H9 (cell line): ENCODE measurements at regions not wholly inside any gene's neighbourhood (a gene's known extent, or its start where the extent isn't known, plus 50 kb on each side); places are given as distances from the start of the nearest gene placed in this dataset.

ENCODE experiments used
- DNase-seq: peaks from one replicate; pipeline ENCODE4 v3.0.0-alpha.2; 2017
- H2AFZ ChIP-seq: one replicate; pipeline ENCODE4 v1.6.1; 2013; ENCODE audit warnings: mild to moderate bottlenecking, low read length, control low read depth, moderate library complexity
- H2AK5ac ChIP-seq: 2 replicates; pipeline ENCODE4 v1.6.1; 2013; ENCODE audit warnings: low read length, control low read depth, mixed read lengths; ENCODE audit not compliant: insufficient read length
- H2BK120ac ChIP-seq: one replicate; pipeline ENCODE4 v1.6.1; 2013; ENCODE audit warnings: low read depth, mild to moderate bottlenecking, low read length, control low read depth, inconsistent platforms; ENCODE audit not compliant: poor library complexity, severe bottlenecking
- H2BK12ac ChIP-seq: 2 replicates; pipeline ENCODE4 v1.6.1; 2013; ENCODE audit warnings: low read length, control low read depth, mixed read lengths, low read depth; ENCODE audit not compliant: insufficient read length
- H2BK15ac ChIP-seq: 2 replicates; pipeline ENCODE4 v1.6.1; 2013; ENCODE audit warnings: low read depth, low read length, control low read depth
- H2BK20ac ChIP-seq: one replicate; pipeline ENCODE4 v1.6.1; 2013; ENCODE audit warnings: low read depth, mild to moderate bottlenecking, low read length, control low read depth, inconsistent platforms; ENCODE audit not compliant: poor library complexity, severe bottlenecking
- H2BK5ac ChIP-seq: 2 replicates; pipeline ENCODE4 v1.6.1; 2013; ENCODE audit warnings: low read length, control low read depth, mixed read lengths; ENCODE audit not compliant: insufficient read length
- H3K14ac ChIP-seq: 2 replicates; pipeline ENCODE4 v1.6.1; 2013; ENCODE audit warnings: low read length, control low read depth; ENCODE audit not compliant: insufficient read depth
- H3K18ac ChIP-seq: 2 replicates; pipeline ENCODE4 v1.6.1; 2013; ENCODE audit warnings: low read depth, mild to moderate bottlenecking, mixed read lengths, low read length, control low read depth; ENCODE audit not compliant: insufficient read length
- H3K23ac ChIP-seq: 2 replicates; pipeline ENCODE4 v1.6.1; 2013; ENCODE audit warnings: low read length, control low read depth, mixed read lengths, low read depth; ENCODE audit not compliant: insufficient read length
- H3K23me2 ChIP-seq: 2 replicates; pipeline ENCODE4 v1.6.1; 2013; ENCODE audit warnings: low read depth, mild to moderate bottlenecking, mixed read lengths, low read length, control low read depth; ENCODE audit not compliant: insufficient read length, poor library complexity, severe bottlenecking
- H3K27ac ChIP-seq: 2 replicates; pipeline ENCODE4 v1.5.1; 2013; ENCODE audit warnings: low read length, control low read depth, mixed read lengths, low read depth; ENCODE audit not compliant: insufficient read length
- H3K27me3 ChIP-seq: 2 replicates; pipeline ENCODE4 v1.6.1; 2013; ENCODE audit warnings: low read length, control low read depth, inconsistent platforms; ENCODE audit not compliant: insufficient read depth
- H3K4ac ChIP-seq: 2 replicates; pipeline ENCODE4 v1.6.1; 2013; ENCODE audit warnings: low read depth, mild to moderate bottlenecking, control low read depth, inconsistent platforms, low read length, moderate library complexity
- H3K4me1 ChIP-seq: 2 replicates; pipeline ENCODE4 v1.6.1; 2013; ENCODE audit warnings: low read length, control low read depth, inconsistent platforms; ENCODE audit not compliant: insufficient read depth
- H3K4me2 ChIP-seq: 2 replicates; pipeline ENCODE4 v1.6.1; 2013; ENCODE audit warnings: low read length, control low read depth, mixed read lengths; ENCODE audit not compliant: insufficient read length, insufficient read depth
- H3K56ac ChIP-seq: 2 replicates; pipeline ENCODE4 v1.6.1; 2013; ENCODE audit warnings: low read depth, mild to moderate bottlenecking, mixed read lengths, low read length, control low read depth; ENCODE audit not compliant: insufficient read length
- H3K79me1 ChIP-seq: 2 replicates; pipeline ENCODE4 v1.6.1; 2013; ENCODE audit warnings: low read depth, mild to moderate bottlenecking, moderate library complexity, low read length, control low read depth, inconsistent platforms; ENCODE audit not compliant: insufficient read depth, poor library complexity, severe bottlenecking
- H3K79me2 ChIP-seq: 2 replicates; pipeline ENCODE4 v1.6.1; 2013; ENCODE audit warnings: low read length, control low read depth, inconsistent platforms; ENCODE audit not compliant: insufficient read depth
- H3K9ac ChIP-seq: 2 replicates; pipeline ENCODE4 v1.6.1; 2013; ENCODE audit warnings: low read length, control low read depth, mixed read lengths; ENCODE audit not compliant: insufficient read length; ENCODE audit errors: extremely low read depth
- H3K9me3 ChIP-seq: one replicate; pipeline ENCODE4 v1.6.1; 2013; ENCODE audit warnings: low read depth, low read length, inconsistent platforms; ENCODE audit not compliant: control insufficient read depth
- H3T11ph ChIP-seq: one replicate; pipeline ENCODE4 v1.6.1; 2013; ENCODE audit warnings: mild to moderate bottlenecking, low read length, control low read depth, inconsistent platforms
- H4K20me1 ChIP-seq: one replicate; pipeline ENCODE4 v1.6.1; 2013; ENCODE audit not compliant: control insufficient read depth, insufficient read length, insufficient read depth
- H4K5ac ChIP-seq: 2 replicates; pipeline ENCODE4 v1.6.1; 2013; ENCODE audit warnings: low read depth, mild to moderate bottlenecking, mixed read lengths, low read length, control low read depth; ENCODE audit not compliant: insufficient read length
- H4K8ac ChIP-seq: replicated peaks from 2 replicates; pipeline ENCODE4 v1.6.1; 2013; ENCODE audit warnings: low read length, control low read depth, mixed read lengths, low read depth; ENCODE audit not compliant: insufficient read length
- H4K91ac ChIP-seq: 2 replicates; pipeline ENCODE4 v1.6.1; 2013; ENCODE audit warnings: low read depth, mild to moderate bottlenecking, moderate library complexity, mixed read lengths, low read length, control low read depth; ENCODE audit not compliant: insufficient read length
- H3K27ac Mint-ChIP-seq, 3 experiments: 2 replicates in 2 of 3; 3 replicates in 1 of 3; pipeline ENCODE4 v1.8.0; 2020 to 2021; ENCODE audit warnings: mixed read lengths in 3 of 3, mild to moderate bottlenecking in 1 of 3, moderate library complexity in 1 of 3
- H3K27me3 Mint-ChIP-seq: 2 replicates; pipeline ENCODE4 v1.8.0; 2021; ENCODE audit warnings: low read depth, mild to moderate bottlenecking, moderate library complexity, mixed read lengths
- H3K36me3 Mint-ChIP-seq, 3 experiments: 2 replicates in 2 of 3; 3 replicates in 1 of 3; pipeline ENCODE4 v1.8.0; 2020 to 2021; ENCODE audit warnings: low read depth in 3 of 3, mixed read lengths in 3 of 3; ENCODE audit not compliant: insufficient read depth in 1 of 3
- H3K4me1 Mint-ChIP-seq, 2 experiments: 2 replicates each; pipeline ENCODE4 v1.8.0; 2020; ENCODE audit warnings: mixed read lengths in 2 of 2
- H3K4me3 Mint-ChIP-seq, 2 experiments: 2 replicates in 1 of 2; 3 replicates in 1 of 2; pipeline ENCODE4 v1.8.0; 2020 to 2021; ENCODE audit warnings: mild to moderate bottlenecking in 2 of 2, mixed read lengths in 2 of 2, moderate library complexity in 1 of 2
- H3K9me3 Mint-ChIP-seq, 2 experiments: 2 replicates in 1 of 2; 3 replicates in 1 of 2; pipeline ENCODE4 v1.8.0; 2020; ENCODE audit warnings: mild to moderate bottlenecking in 2 of 2, mixed read lengths in 2 of 2, moderate library complexity in 1 of 2
- CTCF ChIP-seq: fragments of 200-600 bp; sonication (generic); conservative IDR thresholded peaks from 3 replicates; pipeline ENCODE4 v1.8.0; 2021; ENCODE audit warnings: antibody characterized with exemption, mild to moderate bottlenecking
- WGBS: extraction: QIAGEN DNeasy Blood & Tissue Kit; methylation state at CpG from one replicate; pipeline ENCODE4 v1.1.7; 2013; ENCODE audit warnings: missing lambda C conversion rate, low lambda C conversion rate, mixed read lengths; ENCODE audit not compliant: insufficient read length; ENCODE audit errors: extremely low coverage; 5-methylcytosine and 5-hydroxymethylcytosine counted together

- peaks cover 0 to 2% (median 0%) of the 10 kb centered on the region in 3 experiments; a peak in 2 of 7 replicates for H3K36me3 Mint-ChIP-seq
- Histone ChIP-seq H3K27me3 (no peaks in the 10 kb centered on the region), H2BK20ac (no peak overlapping the region), H4K5ac (no peak overlapping the region), H3K23ac (no peak overlapping the region), H3K4me2 (no peak overlapping the region), H3K9ac (no peak overlapping the region), H3K4me1 (no peaks in the 10 kb centered on the region), H2AFZ (no peak overlapping the region), H3T11ph (no peak overlapping the region), H2AK5ac (no peak overlapping the region), H3K79me1 (no peaks in the 10 kb centered on the region), H3K79me2 (no peaks in the 10 kb centered on the region), H3K56ac (no peak overlapping the region), H2BK5ac (no peak overlapping the region), H2BK15ac (no peak overlapping the region), H4K8ac (no peak overlapping the region), H3K4ac (no peak overlapping the region), H4K91ac (no peak overlapping the region), H3K27ac (no peak overlapping the region), H2BK120ac (no peak overlapping the region), H3K14ac (no peak overlapping the region), H3K23me2 (no peaks in the 10 kb centered on the region), H2BK12ac (no peak overlapping the region), H3K18ac (no peak overlapping the region), H3K9me3 (no peaks in the 10 kb centered on the region), H4K20me1 (no peaks in the 10 kb centered on the region)
- H3K4me1 Mint-ChIP-seq, result peaks cover 5 to 9% of the 10 kb centered on the region in 2 experiments
- DNase-seq, result no peak
- peaks cover 3% of the 10 kb centered on the region in 2 experiments; a peak in 2 of 5 replicates for H3K9me3 Mint-ChIP-seq
- no peak overlapping the region for H3K27ac Mint-ChIP-seq
- H3K4me3 Mint-ChIP-seq, result no peak overlapping the region
- peaks cover 9% of the 10 kb centered on the region for H3K27me3 Mint-ChIP-seq
- no peak for TF ChIP-seq CTCF
- WGBS, result no CpG with 5 or more reads among the region's 4 CpGs
These were observed 110.3 kb upstream of the RAB12 start for GRCh38 chr18:8498905-8499304.
